OCI-M2 (cell line): ENCODE measurements at regions not wholly inside any gene's neighbourhood (a gene's known extent, or its start where the extent isn't known, plus 50 kb on each side); places are given as distances from the start of the nearest gene placed in this dataset.

Experiments
- DNase-seq: peaks from one replicate; lab custom pipeline; 2025; ENCODE audit not compliant: unreplicated experiment; lab: John Stamatoyannopoulos, UW

GRCh38 chr2:16117021-16117700, 176.8 kb downstream of the MYCN start:
- DNase-seq: no peak

- no peak for DNase-seq
Observed at GRCh38 chr2:16115881-16116830, 175.8 kb downstream of the MYCN start.

GRCh38 chr2:16115291-16115690, 174.9 kb downstream of the MYCN start:
- no peak for DNase-seq

- DNase-seq: no peak
Observed at GRCh38 chr2:16114836-16115235, 174.5 kb downstream of the MYCN start.

GRCh38 chr2:16114070-16114469, 173.7 kb downstream of the MYCN start:
- DNase-seq: no peak

GRCh38 chr2:16113568-16113967, 173.2 kb downstream of the MYCN start:
- DNase-seq: no peak

- DNase-seq: no peak
Observed at GRCh38 chr2:16112972-16113560, 172.7 kb downstream of the MYCN start.

GRCh38 chr2:16112251-16112971, 172.1 kb downstream of the MYCN start:
- DNase-seq: no peak

GRCh38 chr2:16111838-16112210, 171.5 kb downstream of the MYCN start:
- no peak for DNase-seq

GRCh38 chr2:16109821-16110310, 169.5 kb downstream of the MYCN start:
- no peak for DNase-seq

GRCh38 chr2:16109368-16109820, 169.0 kb downstream of the MYCN start:
- DNase-seq: no peak

- DNase-seq: no peak
Observed at GRCh38 chr2:16107246-16107645, 166.9 kb downstream of the MYCN start.

GRCh38 chr2:16106619-16107018, 166.3 kb downstream of the MYCN start:
- DNase-seq: no peak

GRCh38 chr2:16105669-16106281, 165.4 kb downstream of the MYCN start:
- no peak for DNase-seq

GRCh38 chr2:16104949-16105668, 164.8 kb downstream of the MYCN start:
- DNase-seq: no peak

- no peak for DNase-seq
Observed at GRCh38 chr2:16104315-16104948, 164.1 kb downstream of the MYCN start.

GRCh38 chr2:16103614-16104314, 163.4 kb downstream of the MYCN start:
- no peak for DNase-seq

GRCh38 chr2:16102976-16103380, 162.6 kb downstream of the MYCN start:
- no peak for DNase-seq
